Mesothelial cell of epicardium (in vitro differentiated cells): ENCODE measurements at regions not wholly inside any gene's neighbourhood (a gene's known extent, or its start where the extent isn't known, plus 50 kb on each side); places are given as distances from the start of the nearest gene placed in this dataset.

Source experiments
- DNase-seq, 2 experiments: peaks; one replicate each; pipeline ENCODE4 v3.0.0; 2021; ENCODE audit warnings: low spot score in 2 of 2; ENCODE audit not compliant: unreplicated experiment in 2 of 2
- H3K27ac Mint-ChIP-seq: 2 replicates; pipeline ENCODE4 v1.8.0; 2021; ENCODE audit warnings: mixed read lengths
- H3K27me3 Mint-ChIP-seq: 2 replicates; pipeline ENCODE4 v1.8.0; 2021; ENCODE audit warnings: low read depth, mixed read lengths
- H3K36me3 Mint-ChIP-seq: 2 replicates; pipeline ENCODE4 v1.8.0; 2021; ENCODE audit warnings: mixed read lengths
- H3K4me1 Mint-ChIP-seq: 2 replicates; pipeline ENCODE4 v1.8.0; 2021; ENCODE audit warnings: mixed read lengths
- H3K4me3 Mint-ChIP-seq: 2 replicates; pipeline ENCODE4 v1.8.0; 2021; ENCODE audit warnings: mild to moderate bottlenecking, moderate library complexity, mixed read lengths
- H3K9me3 Mint-ChIP-seq: 2 replicates; pipeline ENCODE4 v1.8.0; 2021; ENCODE audit warnings: mixed read lengths
- TF ChIP-seq, protein P1 (sequence below): fragments of 200-600 bp; sonication (generic); IDR thresholded peaks from one replicate; pipeline ENCODE4 v1.5.0; 2021; ENCODE audit warnings: antibody characterized with exemption; ENCODE audit not compliant: unreplicated experiment

GRCh38 chr11:122344215-122344614 is 228.2 kb upstream of the BLID start:
- TF ChIP-seq, protein P1, sequence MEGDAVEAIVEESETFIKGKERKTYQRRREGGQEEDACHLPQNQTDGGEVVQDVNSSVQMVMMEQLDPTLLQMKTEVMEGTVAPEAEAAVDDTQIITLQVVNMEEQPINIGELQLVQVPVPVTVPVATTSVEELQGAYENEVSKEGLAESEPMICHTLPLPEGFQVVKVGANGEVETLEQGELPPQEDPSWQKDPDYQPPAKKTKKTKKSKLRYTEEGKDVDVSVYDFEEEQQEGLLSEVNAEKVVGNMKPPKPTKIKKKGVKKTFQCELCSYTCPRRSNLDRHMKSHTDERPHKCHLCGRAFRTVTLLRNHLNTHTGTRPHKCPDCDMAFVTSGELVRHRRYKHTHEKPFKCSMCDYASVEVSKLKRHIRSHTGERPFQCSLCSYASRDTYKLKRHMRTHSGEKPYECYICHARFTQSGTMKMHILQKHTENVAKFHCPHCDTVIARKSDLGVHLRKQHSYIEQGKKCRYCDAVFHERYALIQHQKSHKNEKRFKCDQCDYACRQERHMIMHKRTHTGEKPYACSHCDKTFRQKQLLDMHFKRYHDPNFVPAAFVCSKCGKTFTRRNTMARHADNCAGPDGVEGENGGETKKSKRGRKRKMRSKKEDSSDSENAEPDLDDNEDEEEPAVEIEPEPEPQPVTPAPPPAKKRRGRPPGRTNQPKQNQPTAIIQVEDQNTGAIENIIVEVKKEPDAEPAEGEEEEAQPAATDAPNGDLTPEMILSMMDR, result no peak
- Mint-ChIP-seq H3K27ac (peak overlapping the region; percentile 29), H3K27me3 (no peaks in the 10 kb centered on the region), H3K4me3 (no peak overlapping the region), H3K36me3 (no peaks in the 10 kb centered on the region), H3K4me1 (peaks cover 63% of the 10 kb centered on the region), H3K9me3 (no peaks in the 10 kb centered on the region)
- DNase-seq, result no peak

DNA sequence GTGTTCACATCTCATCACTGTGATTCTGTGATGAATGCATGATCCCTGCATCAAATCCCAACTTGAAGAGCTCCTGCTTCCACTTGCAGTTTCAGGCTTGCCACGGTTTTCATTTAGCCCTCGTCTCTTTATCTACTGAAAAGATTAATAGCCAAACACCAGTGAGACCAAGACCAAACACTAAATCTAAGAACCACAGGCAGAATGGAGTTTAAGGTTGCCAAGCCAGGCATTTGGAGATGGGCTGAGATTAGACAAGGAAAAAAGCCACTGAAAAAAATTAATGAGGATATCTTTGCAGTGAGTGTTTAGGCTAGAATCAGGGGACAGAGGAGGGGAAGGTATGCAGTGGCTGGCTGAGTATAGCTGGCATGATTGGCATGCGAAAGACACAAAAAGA is 227.2 kb upstream of the BLID start:
- Mint-ChIP-seq H3K9me3 (no peaks in the 10 kb centered on the region), H3K27ac (peak overlapping the region; percentile 51), H3K4me1 (peaks cover 68% of the 10 kb centered on the region), H3K4me3 (no peak overlapping the region), H3K36me3 (no peaks in the 10 kb centered on the region), H3K27me3 (no peaks in the 10 kb centered on the region)
- DNase-seq, result no peak
- TF ChIP-seq, protein P1, result no peak

DNA sequence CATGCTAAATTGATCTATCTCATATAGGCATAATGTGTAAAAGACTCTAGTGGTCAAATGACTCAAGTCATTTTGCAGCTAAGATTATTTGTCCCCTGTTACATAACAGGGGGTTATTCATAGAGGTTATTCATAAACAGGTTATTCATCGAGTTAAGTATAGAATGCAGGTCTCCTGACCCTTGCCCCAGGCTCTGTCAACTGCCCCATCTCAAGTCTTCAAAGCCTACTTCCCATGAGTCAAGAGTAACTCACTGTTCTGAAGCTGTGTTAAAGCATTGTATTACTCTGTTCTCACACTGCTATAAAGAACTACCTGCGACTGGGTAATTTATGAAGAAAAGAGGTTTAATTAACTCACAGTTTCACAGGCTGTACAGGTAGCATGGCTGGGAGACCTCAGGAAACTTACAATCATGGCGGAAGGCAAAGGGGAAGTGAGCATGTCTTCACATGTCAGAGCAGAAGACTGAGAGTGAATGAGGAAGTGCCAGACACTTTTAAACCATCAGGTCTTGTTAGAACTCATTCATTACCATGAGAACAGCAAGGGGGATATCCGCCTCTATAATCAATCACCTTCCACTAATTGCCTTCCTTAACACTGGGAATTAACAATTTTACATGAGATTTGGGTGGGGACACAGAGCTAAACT is 226.2 kb upstream of the BLID start:
- H3K4me3 Mint-ChIP-seq, result no peak overlapping the region
- no peaks in the 10 kb centered on the region for H3K27me3 Mint-ChIP-seq
- no peaks in the 10 kb centered on the region for H3K36me3 Mint-ChIP-seq
- H3K9me3 Mint-ChIP-seq, result no peaks in the 10 kb centered on the region
- TF ChIP-seq, protein P1, result no peak
- peaks cover 77% of the 10 kb centered on the region for H3K4me1 Mint-ChIP-seq
- no peak for DNase-seq
- no peak overlapping the region for H3K27ac Mint-ChIP-seq

GRCh38 chr11:122341477-122341876 is 225.5 kb upstream of the BLID start:
- H3K27me3 Mint-ChIP-seq, result no peaks in the 10 kb centered on the region
- no peaks in the 10 kb centered on the region for H3K36me3 Mint-ChIP-seq
- no peaks in the 10 kb centered on the region for H3K9me3 Mint-ChIP-seq
- DNase-seq, result no peak
- H3K4me1 Mint-ChIP-seq, result peaks cover 83% of the 10 kb centered on the region
- H3K4me3 Mint-ChIP-seq, result no peak overlapping the region
- peak overlapping the region; percentile 32 for H3K27ac Mint-ChIP-seq
- TF ChIP-seq, protein P1, result no peak

- no peaks in the 10 kb centered on the region for H3K9me3 Mint-ChIP-seq
- H3K27ac Mint-ChIP-seq, result peak overlapping the region; percentile 32
- H3K36me3 Mint-ChIP-seq, result no peaks in the 10 kb centered on the region
- H3K4me1 Mint-ChIP-seq, result peaks cover 82% of the 10 kb centered on the region
- H3K4me3 Mint-ChIP-seq, result no peak overlapping the region
- DNase-seq, result no peak
- no peaks in the 10 kb centered on the region for H3K27me3 Mint-ChIP-seq
- TF ChIP-seq, protein P1, result no peak
These were observed 224.7 kb upstream of the BLID start for GRCh38 chr11:122340607-122341290.
